SK-N-SH treated with all-trans-retinoic acid at 6 μM for 48 hours (cell line): ENCODE measurements at regions not wholly inside any gene's neighbourhood (a gene's known extent, or its start where the extent isn't known, plus 50 kb on each side); places are given as distances from the start of the nearest gene placed in this dataset.
A peak's percentile ranks its signal among the peaks of the same experiment; 100 is the strongest.

Experiments used
- ATAC-seq: fragments of 200-7000 bp; cut with Tn5 transposase; 3 replicates; pipeline ENCODE4 v1.9.1; 2020; ENCODE audit warnings: mild to moderate bottlenecking, moderate library complexity
- BACH2 ChIP-seq: fragments of 250-450 bp; sonication (Bioruptor Pico); IDR thresholded peaks from 2 replicates; pipeline ENCODE4 v1.9.0; 2021; ENCODE audit warnings: mild to moderate bottlenecking, borderline replicate concordance
- CREB5 ChIP-seq: fragments of 250-450 bp; sonication (Bioruptor Pico); IDR thresholded peaks from 2 replicates; pipeline ENCODE4 v1.5.1; 2020; ENCODE audit warnings: low read depth, mild to moderate bottlenecking, moderate library complexity
- CSDC2 ChIP-seq: fragments of 250-450 bp; sonication (Bioruptor Pico); IDR thresholded peaks from 2 replicates; pipeline ENCODE4 v1.5.0; 2020; ENCODE audit warnings: mild to moderate bottlenecking, moderate library complexity
- CSRNP3 ChIP-seq: fragments of 250-450 bp; sonication (Bioruptor Pico); IDR thresholded peaks from 2 replicates; pipeline ENCODE4 v1.5.1; 2021; ENCODE audit warnings: mild to moderate bottlenecking, moderate library complexity
- GLIS3 ChIP-seq: fragments of 250-450 bp; sonication (Bioruptor Pico); IDR thresholded peaks from 2 replicates; pipeline ENCODE4 v1.5.0; 2020; ENCODE audit warnings: mild to moderate bottlenecking, moderate library complexity
- ISL1 ChIP-seq: fragments of 250-450 bp; sonication (Bioruptor Pico); IDR thresholded peaks from 2 replicates; pipeline ENCODE4 v2.1.2; 2022; ENCODE audit warnings: mild to moderate bottlenecking, moderate library complexity
- OSR1 ChIP-seq: fragments of 250-450 bp; sonication (Bioruptor Pico); IDR thresholded peaks from 2 replicates; pipeline ENCODE4 v1.8.0; 2022; ENCODE audit warnings: moderate library complexity, mild to moderate bottlenecking, inconsistent platforms
- PATZ1 ChIP-seq: fragments of 250-450 bp; sonication (Bioruptor Pico); IDR thresholded peaks from 2 replicates; pipeline ENCODE4 v1.8.0; 2020; ENCODE audit warnings: mild to moderate bottlenecking, moderate library complexity, borderline replicate concordance
- PPARA ChIP-seq: fragments of 250-450 bp; sonication (Bioruptor Pico); IDR thresholded peaks from 2 replicates; pipeline ENCODE4 v1.5.0; 2020; ENCODE audit warnings: mild to moderate bottlenecking, borderline replicate concordance
- RARB ChIP-seq: fragments of 250-450 bp; sonication (Bioruptor Pico); IDR thresholded peaks from 2 replicates; pipeline ENCODE4 v1.8.0; 2021; ENCODE audit warnings: mild to moderate bottlenecking, moderate library complexity
- SNAI2 ChIP-seq: fragments of 250-450 bp; sonication (Bioruptor Pico); IDR thresholded peaks from 2 replicates; pipeline ENCODE4 v1.5.0; 2020; ENCODE audit warnings: mild to moderate bottlenecking, moderate library complexity
- TCF4 ChIP-seq: fragments of 250-450 bp; sonication (Bioruptor Pico); IDR thresholded peaks from 2 replicates; pipeline ENCODE4 v1.8.0; 2021; ENCODE audit warnings: mild to moderate bottlenecking, moderate library complexity, borderline replicate concordance
- TOX ChIP-seq: fragments of 250-450 bp; sonication (Bioruptor Pico); IDR thresholded peaks from 2 replicates; pipeline ENCODE4 v1.8.0; 2021; ENCODE audit warnings: mild to moderate bottlenecking, moderate library complexity, borderline replicate concordance
- ZC3H10 ChIP-seq: fragments of 250-450 bp; sonication (Bioruptor Pico); IDR thresholded peaks from 2 replicates; pipeline ENCODE4 v1.5.1; 2021; ENCODE audit warnings: mild to moderate bottlenecking, moderate library complexity
- ZFP3 ChIP-seq: fragments of 250-450 bp; sonication (Bioruptor Pico); IDR thresholded peaks from 2 replicates; pipeline ENCODE4 v1.5.0; 2020; ENCODE audit warnings: mild to moderate bottlenecking, moderate library complexity
- ZFP30 ChIP-seq: fragments of 450-650 bp; formaldehyde crosslinking; IDR thresholded peaks from 2 replicates; pipeline ENCODE4 v1.5.0; 2022; ENCODE audit warnings: mild to moderate bottlenecking, moderate library complexity
- ZNF70 ChIP-seq: fragments of 450-650 bp; formaldehyde crosslinking; IDR thresholded peaks from 2 replicates; pipeline ENCODE4 v1.5.0; 2020; ENCODE audit warnings: mild to moderate bottlenecking, moderate library complexity
- ZNF8 ChIP-seq: fragments of 450-650 bp; formaldehyde crosslinking; IDR thresholded peaks from 2 replicates; pipeline ENCODE4 v1.5.0; 2020; ENCODE audit warnings: mild to moderate bottlenecking, moderate library complexity

- TF ChIP-seq CREB5 (no peak), OSR1 (CRISPR knock-in tag) (no peak), ZNF8 (no peak), PPARA (CRISPR knock-in tag) (no peak), RARB (CRISPR knock-in tag) (no peak), ISL1 (CRISPR knock-in tag) (no peak), ZFP3 (no peak), ZNF70 (CRISPR knock-in tag) (no peak), GLIS3 (CRISPR knock-in tag) (no peak), ZC3H10 (no peak), PATZ1 (CRISPR knock-in tag) (no peak), BACH2 (no peak)
- TF ChIP-seq, all 23 proteins: peak for 0
- ATAC-seq = peak; percentile 57
These were observed 86.7 kb upstream of the HDAC9 start for GRCh38 chr7:18408868-18409267.

- TF ChIP-seq CSRNP3 (CRISPR knock-in tag) (no peak), ZFP30 (CRISPR knock-in tag) (no peak), ZNF8 (no peak), PATZ1 (CRISPR knock-in tag) (no peak)
- TF ChIP-seq, all 23 proteins: peak for 0
- no peak for ATAC-seq
These were observed 82.1 kb upstream of the HDAC9 start for GRCh38 chr7:18413447-18413846.

GRCh38 chr7:18414885-18415284 is 80.7 kb upstream of the HDAC9 start:
- no peak for TF ChIP-seq CREB5
- no peak for TF ChIP-seq BACH2
- no peak for ATAC-seq

- ATAC-seq = no peak
These were observed 78.6 kb upstream of the HDAC9 start for GRCh38 chr7:18416988-18417387.

GRCh38 chr7:18419456-18419855 is 76.1 kb upstream of the HDAC9 start:
- no peak for ATAC-seq
- no peak for TF ChIP-seq TCF4 (CRISPR knock-in tag)
- TF ChIP-seq SNAI2 (CRISPR knock-in tag) = no peak
- TF ChIP-seq, all 23 proteins: peak for 0

More at GRCh38 chr7:18416988-18417387, 78.6 kb upstream of the HDAC9 start:
- peak; percentile 92 for TF ChIP-seq ZFP30 (CRISPR knock-in tag)
- no peak for TF ChIP-seq PPARA (CRISPR knock-in tag)
- TF ChIP-seq CREB5 = no peak
- TF ChIP-seq, all 23 proteins: peak for 1

- no peak for ATAC-seq
- TF ChIP-seq TOX (CRISPR knock-in tag) (no peak), SNAI2 (CRISPR knock-in tag) (no peak), CSDC2 (CRISPR knock-in tag) (no peak), ZFP3 (no peak), CSRNP3 (CRISPR knock-in tag) (no peak), BACH2 (no peak), PATZ1 (CRISPR knock-in tag) (no peak)
These were observed 75.4 kb upstream of the HDAC9 start for GRCh38 chr7:18420108-18420507.
